D721Med (cell line): ENCODE measurements at regions not wholly inside any gene's neighbourhood (a gene's known extent, or its start where the extent isn't known, plus 50 kb on each side); places are given as distances from the start of the nearest gene placed in this dataset.
"Not testable (repeated sequence)": the region's sequence is repeated elsewhere in the genome, so short reads cannot be mapped to it uniquely, and the experiment has no call there.

Experiments
- DNase-seq: peaks from one replicate; pipeline ENCODE4 v3.0.0; 2011; ENCODE audit warnings: low spot score; ENCODE audit not compliant: insufficient read length
- FAIRE-seq: peaks from 2 replicates; lab custom pipeline; 2011; peaks lifted over from hg19 to GRCh38; lab: Jason Lieb, UNC
- CTCF ChIP-seq: IDR thresholded peaks from 2 replicates; pipeline ENCODE4 v1.5.1; 2012; ENCODE audit warnings: mild to moderate bottlenecking, control low read depth; ENCODE audit not compliant: insufficient read depth; ENCODE audit errors: missing control alignments

GRCh38 chr3:4158329-4158728 is 144.8 kb upstream of the SETMAR start:
- FAIRE-seq: no peak
- no peak for DNase-seq
- no peak for TF ChIP-seq CTCF

- no peak for TF ChIP-seq CTCF
- FAIRE-seq: no peak
Observed at GRCh38 chr3:4162096-4162495, 141.1 kb upstream of the SETMAR start.

GRCh38 chr3:4163011-4163410 is 140.2 kb upstream of the SETMAR start:
- no peak for FAIRE-seq
- TF ChIP-seq CTCF: no peak

More at GRCh38 chr3:4162096-4162495, 141.1 kb upstream of the SETMAR start:
- no peak for DNase-seq

GRCh38 chr3:4166540-4166939 is 136.6 kb upstream of the SETMAR start:
- FAIRE-seq: no peak
- DNase-seq: no peak
- no peak for TF ChIP-seq CTCF

More at GRCh38 chr3:4163011-4163410, 140.2 kb upstream of the SETMAR start:
- no peak for DNase-seq

GRCh38 chr3:4167230-4167629 is 135.9 kb upstream of the SETMAR start:
- DNase-seq, FAIRE-seq: not testable (repeated sequence)

- FAIRE-seq (no peak), DNase-seq (no peak)
- TF ChIP-seq CTCF: no peak
Observed at GRCh38 chr3:4174791-4175190, 128.4 kb upstream of the SETMAR start.

- no peak for TF ChIP-seq CTCF
- no peak for FAIRE-seq
Observed at GRCh38 chr3:4191971-4192370, 111.2 kb upstream of the SETMAR start.

GRCh38 chr3:4195006-4195405 is 108.2 kb upstream of the SETMAR start:
- DNase-seq: no peak
- FAIRE-seq: no peak
- no peak for TF ChIP-seq CTCF

More at GRCh38 chr3:4191971-4192370, 111.2 kb upstream of the SETMAR start:
- no peak for DNase-seq
